HG03457 (cell line): ENCODE measurements at regions not wholly inside any gene's neighbourhood (a gene's known extent, or its start where the extent isn't known, plus 50 kb on each side); places are given as distances from the start of the nearest gene placed in this dataset.

Experiments
- ATAC-seq: cut with Tn5 transposase; IDR thresholded peaks from one replicate; pipeline ENCODE4 v1.9.1; 2021; ENCODE audit warnings: moderate number of reproducible peaks; ENCODE audit not compliant: unreplicated experiment

GRCh38 chr6:137816688-137817618 lies 50.1 kb upstream of the TNFAIP3 start:
- ATAC-seq = no peak
